GM19025 (cell line): ENCODE measurements at regions not wholly inside any gene's neighbourhood (a gene's known extent, or its start where the extent isn't known, plus 50 kb on each side); places are given as distances from the start of the nearest gene placed in this dataset.

Experiments
- ATAC-seq: cut with Tn5 transposase; IDR thresholded peaks from one replicate; pipeline ENCODE4 v1.9.1; 2021; ENCODE audit warnings: mild to moderate bottlenecking, low read depth, moderate library complexity; ENCODE audit not compliant: unreplicated experiment

DNA sequence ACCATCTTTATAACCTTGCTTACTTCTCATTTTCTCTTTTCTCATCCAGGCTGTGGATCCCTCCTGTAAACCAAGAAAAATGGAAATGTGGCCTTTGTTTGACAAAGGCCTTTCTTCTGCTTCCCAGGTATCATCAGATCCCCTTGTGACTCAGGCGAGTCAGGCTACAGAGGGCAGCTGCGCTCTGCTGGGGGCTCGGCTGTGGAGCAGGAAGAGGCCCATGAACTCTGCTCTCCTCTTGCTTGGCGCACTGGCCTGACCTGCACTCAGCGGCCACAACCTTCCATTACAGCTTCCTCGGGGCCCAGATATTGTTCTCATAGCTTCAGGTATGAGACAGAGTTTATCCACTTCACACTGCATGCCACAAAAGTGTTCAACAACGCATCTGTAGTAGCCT lies 457.6 kb upstream of the COBL start:
- ATAC-seq: no peak

DNA sequence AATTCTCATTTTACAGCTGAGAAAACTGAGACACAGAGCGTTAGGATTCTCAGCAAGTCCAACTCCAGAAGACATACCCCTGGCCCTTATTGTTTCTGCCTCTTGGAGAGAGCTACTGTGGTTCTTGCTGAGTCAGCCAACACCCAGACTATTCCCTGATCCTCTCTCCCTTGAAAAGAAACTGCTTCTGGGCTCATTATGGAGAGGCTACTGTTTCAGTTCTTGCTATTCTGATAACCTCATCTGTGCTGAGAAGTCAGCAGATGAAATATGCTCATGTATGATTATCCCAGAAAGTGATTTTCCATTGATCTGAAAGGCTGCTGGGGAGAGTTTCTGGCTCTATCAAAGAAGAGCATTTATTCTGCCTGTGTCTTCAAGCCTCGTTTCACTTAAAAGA lies 455.6 kb upstream of the COBL start:
- no peak for ATAC-seq

DNA sequence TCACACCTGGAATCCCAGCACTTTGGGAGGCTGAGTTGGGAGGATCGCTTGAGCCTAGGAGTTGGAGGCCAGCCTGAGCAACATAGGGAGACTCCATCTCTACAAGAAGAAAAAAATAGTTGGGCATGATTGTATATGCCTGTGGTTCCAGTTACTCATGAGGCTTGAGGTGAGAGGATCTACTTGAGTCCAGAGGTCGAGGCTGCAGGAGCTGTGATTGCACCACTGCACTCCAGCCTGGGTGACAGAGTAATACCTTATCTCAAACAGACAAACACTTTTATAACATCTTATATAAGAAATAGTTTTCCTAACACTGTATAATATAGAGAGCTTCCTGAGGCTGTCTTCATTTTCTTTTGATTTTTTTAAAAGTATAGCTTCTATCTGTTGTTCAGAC lies 448.4 kb upstream of the COBL start:
- ATAC-seq: no peak

DNA sequence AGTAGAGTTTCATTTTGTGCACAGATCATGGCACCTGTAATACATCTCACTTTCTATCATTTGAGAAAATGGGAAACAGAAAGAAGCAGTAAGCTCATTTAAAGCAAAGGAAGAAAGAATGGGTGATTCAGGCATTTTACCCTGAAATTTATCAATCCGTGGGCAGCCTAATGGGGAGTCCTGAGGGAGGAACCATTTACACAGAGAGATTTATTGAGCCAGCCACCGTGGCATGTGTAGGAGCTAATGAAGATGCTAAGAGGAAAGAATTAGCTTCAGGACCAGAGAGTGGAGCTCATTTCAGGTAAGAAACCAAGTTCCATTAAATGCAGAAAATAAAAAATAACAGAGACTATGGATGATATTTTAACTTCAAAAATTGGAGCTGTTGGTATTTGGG lies 443.4 kb upstream of the COBL start:
- ATAC-seq: no peak

DNA sequence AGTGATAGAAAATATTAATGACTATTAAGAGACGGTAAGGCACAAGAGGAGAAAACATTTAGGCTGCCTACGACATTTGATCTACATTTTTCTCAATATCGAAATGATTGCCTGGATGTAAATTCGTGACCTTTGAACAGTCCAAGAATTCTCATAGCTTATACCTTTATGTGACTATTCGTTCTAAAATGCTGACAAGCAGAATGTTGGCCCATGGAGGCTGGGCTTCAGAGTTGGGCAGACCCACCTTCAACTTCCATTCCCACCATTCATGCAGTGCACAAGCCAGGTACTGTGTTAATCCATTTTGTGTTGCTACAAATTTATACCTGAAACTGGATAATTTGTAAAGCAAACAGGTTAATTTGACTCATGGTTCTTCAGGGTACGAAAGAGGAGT lies 441.4 kb upstream of the COBL start:
- no peak for ATAC-seq

DNA sequence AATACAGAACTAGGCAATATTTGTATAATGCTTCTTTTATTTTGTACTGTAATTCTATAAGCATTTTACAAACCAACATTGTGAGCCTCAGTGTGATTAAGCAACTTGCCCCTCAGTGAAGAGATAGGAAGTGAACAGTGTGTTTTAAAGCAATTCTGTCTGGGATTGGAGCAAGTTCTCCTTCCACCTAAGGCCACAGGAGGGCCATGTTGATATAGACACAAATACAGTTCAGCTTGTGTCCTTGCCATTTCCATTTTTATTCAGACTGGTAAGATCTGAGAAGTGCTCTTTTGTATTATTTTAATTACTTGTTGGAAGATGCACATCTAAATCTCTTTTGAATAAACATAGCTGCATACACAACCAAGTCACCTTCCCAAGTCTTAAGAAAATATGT lies 416.3 kb upstream of the COBL start:
- no peak for ATAC-seq

DNA sequence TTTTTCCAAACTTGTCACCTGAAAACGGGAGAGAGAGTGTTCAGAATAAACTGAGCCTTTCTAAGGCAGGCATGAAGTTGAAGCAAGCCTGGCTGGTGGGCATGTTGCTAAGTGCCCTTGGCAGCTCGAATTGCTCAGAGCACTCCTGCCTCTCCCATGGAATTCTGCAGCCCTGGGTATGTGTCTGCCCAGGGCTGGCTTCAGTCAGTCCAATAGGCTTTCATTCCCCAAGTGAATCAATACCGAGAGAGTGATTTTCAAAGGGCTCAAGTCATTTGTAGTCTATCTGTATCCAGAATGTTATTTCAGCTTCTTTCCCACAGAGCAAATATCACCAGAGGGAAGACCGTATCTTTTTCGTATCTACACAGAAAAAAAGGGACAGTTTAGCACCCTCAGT lies 415.5 kb upstream of the COBL start:
- no peak for ATAC-seq

DNA sequence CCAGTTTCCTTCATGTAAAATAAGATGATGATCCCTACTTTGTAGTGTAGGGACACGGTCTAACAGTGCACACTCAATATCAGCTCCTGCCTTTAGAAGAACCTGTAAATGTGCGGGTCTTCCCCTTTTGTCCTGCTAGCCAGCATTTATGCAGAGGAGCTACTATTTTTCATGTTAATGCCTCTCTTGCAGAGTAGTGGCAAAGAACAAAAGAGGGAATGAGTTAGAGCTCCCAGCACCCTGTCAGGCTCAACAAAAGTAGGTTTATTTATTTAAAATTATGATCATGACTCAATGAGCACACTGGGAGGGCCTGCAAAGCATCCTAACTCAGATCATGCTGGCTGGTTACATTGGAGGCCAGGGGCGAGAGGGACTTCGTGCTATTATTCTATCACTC lies 414.5 kb upstream of the COBL start:
- no peak for ATAC-seq

DNA sequence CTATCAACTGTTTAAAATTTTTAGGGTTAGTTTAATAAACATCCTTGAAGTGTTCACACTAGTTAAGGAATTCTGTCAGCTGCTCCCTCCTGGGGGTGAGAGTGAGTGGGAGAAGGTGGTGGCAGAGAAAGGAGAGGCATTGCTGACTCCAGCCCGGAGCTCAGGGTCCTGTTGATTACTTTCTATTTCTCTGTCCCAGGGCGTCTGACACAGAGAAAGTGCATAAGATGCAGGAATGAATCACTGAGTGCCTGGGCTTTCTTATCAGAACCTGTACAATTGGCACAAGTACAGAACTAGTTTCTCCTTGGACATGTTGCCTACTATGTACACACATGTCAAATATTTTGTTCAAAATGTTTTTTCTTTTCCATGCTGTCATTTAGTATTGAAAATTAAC lies 410.8 kb upstream of the COBL start:
- no peak for ATAC-seq

DNA sequence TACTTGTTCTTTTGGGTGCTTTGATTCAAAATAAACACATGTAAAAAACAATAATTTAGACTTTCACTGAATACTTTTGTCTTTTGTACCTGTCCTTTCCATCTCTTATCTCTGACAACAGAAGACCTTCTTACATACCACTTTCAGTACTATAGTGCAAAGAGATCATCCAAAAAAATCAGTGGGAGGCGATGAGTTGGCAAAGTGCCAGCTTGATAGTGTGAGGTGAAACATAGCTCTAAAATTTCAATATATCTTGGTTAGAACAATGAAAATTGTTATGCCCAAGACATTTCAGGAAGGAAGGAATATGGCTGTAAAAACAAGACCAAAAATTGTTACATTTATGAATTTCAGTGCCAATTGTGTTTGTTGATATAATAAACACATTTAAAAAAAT lies 390.2 kb upstream of the COBL start:
- no peak for ATAC-seq

DNA sequence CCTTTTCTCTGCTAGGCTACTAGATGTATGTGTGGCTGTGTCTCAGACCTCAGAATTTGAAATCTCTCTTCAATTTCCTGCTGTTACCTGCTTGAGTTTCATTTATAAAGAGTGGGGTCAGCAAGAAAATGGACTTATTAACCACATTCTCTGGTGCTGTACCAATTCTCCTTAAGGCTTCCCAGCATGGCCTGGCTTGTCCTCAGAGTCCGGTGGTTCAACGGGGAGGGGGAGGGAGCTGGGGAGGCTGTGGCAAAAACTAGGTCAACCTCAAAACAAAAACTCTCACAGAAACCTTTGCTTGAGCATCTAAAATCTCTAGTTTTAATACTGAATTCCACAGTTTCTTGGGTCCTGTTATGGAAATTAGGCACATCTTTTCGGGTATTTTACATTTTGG lies 389.1 kb upstream of the COBL start:
- ATAC-seq: no peak

DNA sequence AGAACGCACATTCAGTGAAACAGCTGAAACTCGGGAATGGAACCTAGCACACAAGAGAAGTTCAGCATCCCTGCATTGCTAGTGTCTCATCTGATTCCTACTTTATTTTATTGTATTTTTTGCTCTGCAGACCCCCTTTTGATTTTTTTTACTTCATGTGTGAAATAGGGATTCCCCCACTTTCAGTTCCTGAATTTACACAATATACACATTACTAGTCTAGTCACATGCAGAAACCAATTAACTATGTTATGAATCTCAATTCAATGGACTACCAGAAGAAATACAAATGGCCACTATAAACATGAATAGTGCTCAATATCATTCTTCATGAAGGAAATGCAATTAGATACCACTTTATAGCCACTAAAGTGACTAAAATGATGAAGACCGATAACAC lies 386.1 kb upstream of the COBL start:
- no peak for ATAC-seq

DNA sequence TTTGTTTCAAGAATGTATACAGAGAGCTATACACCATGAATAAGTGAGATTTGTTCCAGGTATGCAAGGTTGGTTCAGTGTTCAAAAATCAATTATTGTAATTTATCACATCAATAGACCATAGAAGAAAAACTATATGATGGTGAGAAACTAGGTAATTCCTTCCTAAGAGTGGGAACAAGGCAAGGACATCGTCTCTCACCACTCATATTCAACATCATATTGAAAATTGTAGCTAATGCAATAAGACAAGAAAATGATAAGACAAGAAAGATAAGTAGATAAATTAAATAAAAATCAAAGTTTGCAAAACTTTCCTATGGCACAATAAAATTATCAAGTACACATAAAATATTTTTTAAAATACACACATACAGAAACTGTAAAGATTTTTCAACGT lies 385.3 kb upstream of the COBL start:
- no peak for ATAC-seq

DNA sequence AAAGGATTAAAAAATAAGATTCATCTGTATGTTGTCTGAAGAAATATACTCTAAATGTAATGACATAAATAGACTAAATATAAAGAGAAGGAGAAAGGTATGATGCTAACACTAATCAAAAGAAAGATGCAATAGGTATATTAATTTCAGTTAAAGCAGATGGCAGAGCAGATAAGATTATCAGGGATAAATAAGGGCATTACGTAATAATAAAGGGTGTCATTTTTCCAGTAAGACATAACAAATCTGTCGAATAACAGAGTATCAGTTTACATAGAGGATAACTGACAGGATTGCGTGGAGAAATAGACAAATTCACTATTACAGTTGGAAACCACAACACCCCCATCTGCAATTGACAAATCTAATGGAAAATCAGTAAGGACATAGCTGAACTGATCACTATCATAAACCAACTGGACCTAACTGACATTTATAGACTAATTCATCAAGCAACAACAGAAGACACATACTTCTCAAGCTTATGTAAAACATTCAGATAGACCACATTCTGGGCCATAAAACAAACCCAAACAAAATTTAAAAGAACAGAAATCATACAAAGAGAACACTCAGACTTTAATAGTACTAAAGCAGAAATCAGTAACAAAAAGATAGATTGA lies 384.1 kb upstream of the COBL start:
- ATAC-seq: no peak

DNA sequence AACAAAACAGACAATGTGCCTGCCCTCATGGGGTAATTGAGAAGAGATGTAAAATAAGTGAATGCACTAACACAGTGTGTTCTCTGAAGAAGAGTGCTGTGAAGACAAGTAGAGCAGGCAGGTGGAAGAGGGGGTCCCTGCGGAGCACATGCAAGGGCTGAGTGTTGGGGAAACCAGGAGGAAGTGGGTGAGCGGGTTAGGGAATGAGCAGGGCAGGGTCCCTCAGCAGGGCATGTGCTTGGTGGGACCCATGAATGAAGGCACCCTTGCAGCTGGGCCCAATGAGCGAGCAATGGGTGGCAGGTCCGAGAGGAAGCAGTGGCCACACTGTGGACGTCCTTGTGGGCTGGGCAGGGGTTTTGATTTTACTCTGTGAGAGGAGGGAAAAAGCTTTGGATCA lies 376.6 kb upstream of the COBL start:
- no peak for ATAC-seq

DNA sequence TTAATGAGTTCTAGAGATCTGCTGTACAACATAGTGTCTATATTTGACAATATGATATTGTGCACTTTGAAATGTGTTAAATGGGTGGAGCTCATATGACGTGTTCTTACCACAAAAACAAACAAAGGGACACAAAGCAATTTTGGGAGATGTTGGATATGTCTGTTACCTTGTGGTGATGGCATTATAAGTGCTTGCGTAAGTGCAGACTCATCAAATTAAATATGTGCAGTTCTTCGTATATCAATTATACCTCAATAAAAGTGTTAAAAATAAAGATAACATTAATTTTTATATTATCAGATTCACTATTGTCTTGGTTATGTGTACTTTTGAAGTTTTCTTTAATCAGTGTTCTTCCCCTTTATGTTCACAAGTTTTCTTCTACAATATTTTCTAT lies 372.9 kb upstream of the COBL start:
- no peak for ATAC-seq

DNA sequence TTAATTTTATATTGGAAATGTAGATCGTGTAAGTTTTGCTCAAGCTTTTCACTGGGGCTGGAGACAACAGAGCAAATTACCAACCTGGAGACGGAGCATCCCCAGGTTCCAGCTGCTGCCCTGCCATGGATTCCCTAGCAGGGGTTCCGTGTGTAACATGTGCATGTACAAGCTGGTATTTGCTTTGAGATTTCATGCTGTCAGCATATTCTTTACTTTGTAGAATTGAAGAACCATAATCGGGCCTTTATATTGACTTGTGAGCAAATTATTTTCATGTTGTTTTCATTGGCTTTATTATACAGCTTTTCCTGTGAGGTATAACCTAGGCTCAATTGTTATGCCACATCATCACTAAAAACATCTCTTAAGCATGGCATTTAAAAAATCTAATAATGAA lies 369.2 kb upstream of the COBL start:
- ATAC-seq: no peak

DNA sequence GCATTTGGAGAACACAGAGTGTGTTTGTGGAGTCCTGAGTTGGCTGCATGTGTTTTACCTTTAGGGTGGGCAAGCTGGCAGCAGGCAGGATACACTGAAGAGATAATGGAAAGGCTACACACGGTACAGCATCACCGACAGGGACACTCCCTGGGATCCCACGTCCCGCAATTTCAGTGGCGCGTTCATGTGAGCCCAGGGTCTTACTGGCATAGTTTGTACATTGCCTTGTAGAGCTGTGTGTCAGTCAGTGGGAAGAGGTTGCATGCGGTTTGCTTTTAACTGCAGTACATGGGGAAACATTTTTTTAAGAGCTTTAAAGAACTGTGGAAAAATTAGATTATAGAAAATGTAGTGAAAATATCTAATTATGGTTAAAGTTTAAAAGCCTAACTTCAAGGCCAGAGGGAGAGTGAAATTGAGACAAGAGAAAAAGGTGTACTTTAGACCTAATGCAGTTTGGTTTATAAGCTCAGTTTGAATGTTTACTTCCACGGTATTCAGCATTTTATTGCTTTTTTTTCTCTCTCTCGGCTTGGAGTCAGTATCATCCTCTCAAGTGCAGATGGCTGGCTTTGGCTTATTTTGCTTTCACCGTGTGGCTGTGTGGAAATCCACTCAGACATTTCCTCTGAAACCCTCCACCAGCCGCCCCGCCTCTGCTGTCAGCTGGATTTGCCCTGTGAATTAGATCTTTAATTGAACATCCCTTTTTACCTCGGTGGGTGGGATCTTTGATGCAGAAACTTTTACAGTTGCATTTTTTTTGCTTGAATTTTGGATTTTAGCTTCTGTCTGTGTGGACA lies 364.2 kb upstream of the COBL start:
- ATAC-seq: no peak

DNA sequence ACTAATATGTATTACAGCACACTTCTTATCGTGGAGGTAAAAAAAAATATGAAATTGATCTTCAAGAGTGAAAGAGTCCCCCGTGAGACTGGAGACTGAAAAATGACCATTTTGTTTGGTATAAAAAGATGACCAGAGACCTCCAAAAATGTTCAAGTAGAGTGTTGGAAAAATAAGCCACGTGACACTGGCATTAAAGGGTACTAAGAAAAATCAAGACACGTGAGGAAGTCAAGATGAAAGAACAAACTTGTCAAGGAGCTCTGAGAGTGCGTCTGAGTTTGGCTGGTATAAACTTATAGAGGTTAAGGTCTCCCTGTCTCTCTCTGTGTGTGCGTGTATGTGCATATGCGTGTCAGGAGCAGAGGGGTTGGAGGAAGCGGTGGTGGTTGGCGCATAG lies 362.7 kb upstream of the COBL start:
- ATAC-seq: no peak

DNA sequence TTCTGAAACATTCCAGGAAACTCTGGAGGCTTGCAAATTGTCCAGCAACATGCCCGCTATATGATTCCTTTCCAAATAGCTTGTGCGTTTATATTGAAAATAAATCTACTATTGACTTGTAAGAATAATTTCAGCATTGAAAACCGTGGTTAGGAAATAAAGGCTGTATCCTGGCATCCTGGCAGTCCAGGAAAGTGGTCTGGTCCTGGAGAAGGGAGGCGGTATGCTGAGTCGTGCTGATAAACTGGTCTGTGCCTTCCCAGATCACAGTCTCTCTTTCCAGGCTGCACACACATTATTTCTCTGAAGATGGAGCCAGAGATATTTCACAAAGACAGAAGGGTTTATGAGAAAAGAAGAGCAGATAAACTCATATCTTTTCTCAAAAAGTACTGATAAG lies 350.1 kb upstream of the COBL start:
- ATAC-seq: no peak

DNA sequence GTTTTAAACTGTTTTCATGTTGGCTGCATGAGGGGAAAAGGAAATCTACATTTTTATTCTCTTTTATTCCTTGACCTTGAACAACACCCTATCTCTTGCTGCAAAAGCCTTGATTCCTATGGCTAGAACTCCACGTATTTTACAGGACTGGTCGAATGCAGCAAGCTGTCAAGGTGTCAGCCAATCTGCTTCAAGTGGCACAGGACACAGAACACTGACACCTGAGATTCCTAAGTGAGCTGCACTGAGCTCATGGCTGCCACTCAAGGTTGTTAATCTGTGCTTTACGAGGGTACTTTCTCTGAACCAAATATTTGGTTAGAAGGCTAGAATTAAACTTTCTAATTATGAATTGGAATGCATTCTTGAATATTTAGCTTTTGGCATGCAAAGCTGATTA lies 349.7 kb upstream of the COBL start:
- no peak for ATAC-seq

DNA sequence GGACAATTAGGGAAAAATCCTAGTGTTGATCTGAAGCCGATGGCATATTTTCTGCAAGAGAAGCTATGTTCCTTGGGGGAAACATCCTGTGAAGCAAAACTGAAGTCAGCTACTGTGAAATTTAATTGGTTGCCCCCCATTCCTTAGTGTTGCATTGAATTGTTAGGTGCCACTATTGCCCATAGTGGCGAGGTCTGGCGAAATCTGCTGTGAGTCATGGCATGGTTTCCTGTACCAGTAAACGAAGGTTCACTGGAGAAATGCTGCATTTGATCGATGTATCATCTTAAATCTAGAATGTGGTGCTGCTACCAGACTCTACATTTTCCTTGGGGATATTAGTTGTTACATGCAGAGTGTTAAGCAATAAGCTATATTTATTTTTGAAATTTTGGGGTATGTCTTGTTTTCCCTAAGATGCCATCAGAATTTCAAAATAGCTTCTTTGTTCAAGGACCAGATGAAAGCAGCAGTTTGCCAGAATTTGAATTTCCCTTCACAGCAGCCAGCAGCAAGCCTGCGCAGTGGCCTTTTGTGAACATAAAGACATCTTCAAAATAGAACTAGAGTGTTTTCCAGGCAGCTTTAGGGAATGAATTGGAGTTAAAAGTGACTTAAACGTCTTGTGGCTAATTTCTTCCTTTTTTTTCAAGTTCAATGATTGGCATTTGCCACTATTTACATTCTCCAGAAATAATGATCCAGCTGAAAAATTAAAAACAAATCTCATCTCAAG lies 348.6 kb upstream of the COBL start:
- no peak for ATAC-seq
